ENCODE measurements at regions not wholly inside any gene's neighbourhood (a gene's known extent, or its start where the extent isn't known, plus 50 kb on each side); places are given as distances from the start of the nearest gene placed in this dataset.
"Not testable (repeated sequence)": the region's sequence is repeated elsewhere in the genome, so short reads cannot be mapped to it uniquely, and the experiment has no call there.

- TF ChIP-seq CTCF (IDR thresholded peaks at IDR 0.05; ENCODE audit: control extremely low read depth, extremely low read depth, low read depth, missing control alignments) = no peak
- POLR2A ChIA-PET = no interaction called here
- DNase-seq (ENCODE audit: extremely low spot score) = no peak
- CTCF ChIA-PET = no interaction called here
These were observed 1320.2 kb upstream of the PCDH9 start for GRCh38 chr13:68550330-68550729.

GRCh38 chr13:68540244-68540643, 1310.1 kb upstream of the PCDH9 start:
- POLR2A ChIA-PET = no interaction called here
- no peak for DNase-seq (ENCODE audit: extremely low spot score)
- CTCF ChIA-PET = no interaction called here
- TF ChIP-seq CTCF (IDR thresholded peaks at IDR 0.05; ENCODE audit: control extremely low read depth, extremely low read depth, low read depth, missing control alignments) = no peak

- TF ChIP-seq CTCF (IDR thresholded peaks at IDR 0.05; ENCODE audit: control extremely low read depth, extremely low read depth, low read depth, missing control alignments) = no peak
- ChIA-PET POLR2A (no interaction called here), CTCF (no interaction called here)
- no peak for DNase-seq (ENCODE audit: extremely low spot score)
These were observed 1305.2 kb upstream of the PCDH9 start for GRCh38 chr13:68535329-68535728.

GRCh38 chr13:68527167-68527566, 1297.0 kb upstream of the PCDH9 start:
- POLR2A ChIA-PET; CTCF ChIA-PET; DNase-seq (ENCODE audit: extremely low spot score): not testable (repeated sequence)

GRCh38 chr13:68523838-68524424, 1293.8 kb upstream of the PCDH9 start:
- no peak for TF ChIP-seq CTCF (IDR thresholded peaks at IDR 0.05; ENCODE audit: control extremely low read depth, extremely low read depth, low read depth, missing control alignments)
- CTCF ChIA-PET = no interaction called here
- POLR2A ChIA-PET = no interaction called here
- no peak for DNase-seq (ENCODE audit: extremely low spot score)

GRCh38 chr13:68522184-68522583, 1292.0 kb upstream of the PCDH9 start:
- no peak for TF ChIP-seq CTCF (IDR thresholded peaks at IDR 0.05; ENCODE audit: control extremely low read depth, extremely low read depth, low read depth, missing control alignments)
- ChIA-PET CTCF (no interaction called here), POLR2A (no interaction called here)
- DNase-seq (ENCODE audit: extremely low spot score) = no peak

- TF ChIP-seq CTCF (IDR thresholded peaks at IDR 0.05; ENCODE audit: control extremely low read depth, extremely low read depth, low read depth, missing control alignments) = no peak
- ChIA-PET POLR2A (no interaction called here), CTCF (interaction anchor here (0.7 kb wide), 1 partner anchor 11 kb away, joined by 3 read pairs; no protein-coding TSS in a partner anchor)
- no peak for DNase-seq (ENCODE audit: extremely low spot score)
These were observed 1279.8 kb upstream of the PCDH9 start for GRCh38 chr13:68509734-68510621.

Data from GM10248 (cell line).